Stimulated activated CD8-positive, alpha-beta memory T cell treated with anti-CD3 and anti-CD28 coated beads, Interleukin-7, amount 100 ng/mL, for 4 hours (primary cell): ENCODE measurements at regions not wholly inside any gene's neighbourhood (a gene's known extent, or its start where the extent isn't known, plus 50 kb on each side); places are given as distances from the start of the nearest gene placed in this dataset.

Source experiments
- DNase-seq, 2 donors: peaks; one replicate each; pipeline ENCODE4 v3.0.0-alpha.2; 2020; ENCODE audit warnings: low read depth in 2 of 2

DNA sequence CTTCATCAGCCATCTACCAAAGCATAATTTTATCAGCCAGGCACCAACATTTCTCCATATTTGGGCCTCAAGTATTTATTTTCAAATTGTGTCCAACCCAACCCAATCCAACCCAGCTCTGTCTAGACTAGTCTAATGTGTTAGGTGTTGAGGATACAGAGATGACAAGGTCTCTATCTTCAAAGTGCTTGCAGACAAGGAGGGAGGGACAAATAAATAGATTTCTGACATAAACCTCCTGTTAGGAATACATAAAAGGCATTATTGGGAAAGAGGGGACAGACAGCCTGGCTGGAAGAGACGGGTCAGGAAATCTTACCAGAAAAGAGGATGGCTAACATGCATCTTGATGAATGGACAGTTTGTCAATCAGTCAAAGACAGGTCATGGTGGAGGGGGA lies 115.4 kb upstream of the RPS6KA3 start:
- no peak for DNase-seq

- no peak for DNase-seq
Observed at GRCh38 chrX:20378233-20378920, 111.7 kb upstream of the RPS6KA3 start.

DNA sequence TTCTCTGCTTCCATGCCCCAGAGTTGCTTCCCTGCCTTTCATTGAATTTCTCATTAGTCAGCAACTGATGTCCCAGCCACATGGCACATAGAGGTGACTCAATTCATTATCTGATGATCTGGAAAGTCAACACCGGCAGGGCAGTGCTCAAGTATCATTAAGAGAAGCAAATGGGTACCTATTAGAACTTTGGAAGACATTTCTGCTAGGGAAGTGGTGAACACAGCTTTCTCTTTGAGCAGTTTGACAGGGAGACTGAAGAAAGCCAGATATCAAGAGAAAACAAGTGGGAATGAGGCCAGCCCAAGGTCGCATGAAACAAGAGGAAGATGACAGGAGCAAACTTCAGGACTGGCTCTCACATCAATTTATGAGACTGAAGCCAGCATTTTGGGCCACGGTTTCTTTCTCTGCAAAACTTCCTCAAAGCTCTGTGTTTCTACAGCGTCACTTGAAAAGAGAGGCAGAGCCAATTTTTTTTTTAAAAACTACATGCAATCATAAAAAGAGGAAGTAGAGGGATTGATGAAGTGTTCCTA lies 108.3 kb upstream of the RPS6KA3 start:
- DNase-seq, result no peak

DNA sequence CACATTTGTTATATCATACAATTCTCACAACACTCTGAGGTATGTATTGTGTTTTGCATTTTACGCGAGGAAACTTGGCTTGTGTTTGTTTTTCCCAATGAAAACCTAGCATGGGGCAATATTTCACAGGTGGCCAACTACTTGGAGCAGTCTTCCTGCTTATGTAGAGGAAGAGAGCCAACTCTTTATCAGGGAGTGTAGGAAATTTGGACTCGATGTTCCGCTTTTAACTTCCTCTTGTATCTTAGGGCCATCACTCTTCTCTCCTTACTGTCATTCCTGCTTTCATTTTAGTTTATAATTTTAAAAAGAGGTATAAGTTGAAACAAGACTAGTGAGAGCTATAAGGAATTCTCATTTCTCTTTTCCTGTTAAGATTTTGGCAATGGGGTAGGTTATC lies 107.7 kb upstream of the RPS6KA3 start:
- no peak for DNase-seq

DNA sequence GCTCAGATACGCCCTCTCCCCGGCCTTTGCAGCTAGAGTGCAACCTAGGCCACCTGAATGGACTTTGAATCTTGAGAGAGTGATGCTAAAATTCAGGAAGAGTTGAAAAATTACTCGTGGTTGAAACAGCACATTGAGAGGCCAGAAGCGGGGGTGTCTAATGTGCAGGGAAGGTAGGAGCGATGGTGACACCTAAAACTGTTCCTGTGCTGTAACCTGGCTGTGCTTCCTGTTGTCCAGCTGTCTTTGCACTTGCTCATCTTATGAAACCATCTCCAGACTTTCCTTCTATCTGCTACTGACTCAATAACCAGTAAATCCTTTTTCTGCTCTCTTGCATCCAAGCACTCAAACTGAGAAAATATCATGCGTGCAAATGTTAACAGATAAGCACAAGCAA lies 106.4 kb upstream of the RPS6KA3 start:
- DNase-seq, result no peak

GRCh38 chrX:20372533-20372932 lies 105.8 kb upstream of the RPS6KA3 start:
- DNase-seq, result no peak

DNA sequence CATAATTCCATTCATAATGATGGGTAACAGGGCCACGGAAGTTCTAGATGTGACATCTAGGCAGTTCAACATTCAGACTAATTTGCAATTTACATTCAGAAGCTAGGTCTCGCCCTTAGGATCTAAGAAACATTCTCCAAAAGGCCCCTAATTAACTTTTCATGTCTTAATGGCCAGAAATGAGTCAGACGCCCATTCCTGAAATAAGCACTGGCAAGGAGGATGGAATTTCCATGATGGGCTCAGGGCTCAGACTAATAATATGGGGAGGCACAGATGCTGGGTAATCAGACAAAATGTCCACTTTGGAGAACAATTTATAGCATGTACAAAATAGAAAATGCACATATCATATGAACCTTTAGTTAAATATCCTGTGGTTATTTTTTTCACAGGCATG lies 102.8 kb upstream of the RPS6KA3 start:
- no peak for DNase-seq

DNA sequence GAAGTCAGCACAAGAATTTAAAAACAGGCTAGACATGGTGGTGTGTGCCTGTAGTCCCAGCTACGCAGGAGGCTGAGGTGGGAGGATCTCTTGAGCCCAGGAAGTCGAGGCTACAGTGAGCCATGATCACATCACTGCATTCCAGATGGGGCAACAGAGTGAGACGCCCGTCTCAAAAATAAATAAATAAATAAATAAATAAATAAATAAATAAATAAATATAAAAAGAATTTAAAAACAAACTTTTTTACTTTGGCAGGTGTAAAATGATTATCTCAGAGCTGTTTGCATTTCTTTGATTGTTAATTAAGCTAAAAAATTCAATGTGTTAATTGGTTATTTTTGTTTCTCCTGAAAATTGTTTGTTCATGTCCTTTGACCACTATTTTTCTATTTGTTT lies 97.5 kb upstream of the RPS6KA3 start:
- DNase-seq, result no peak

- DNase-seq, result no peak
Observed at GRCh38 chrX:20363275-20363674, 96.6 kb upstream of the RPS6KA3 start.

- no peak for DNase-seq
Observed at GRCh38 chrX:20362268-20363267, 95.9 kb upstream of the RPS6KA3 start.

GRCh38 chrX:20361890-20362262 lies 95.2 kb upstream of the RPS6KA3 start:
- DNase-seq, result no peak

- DNase-seq, result no peak
Observed at GRCh38 chrX:20361081-20361889, 94.6 kb upstream of the RPS6KA3 start.

- DNase-seq, result no peak
Observed at GRCh38 chrX:20355187-20355586, 88.5 kb upstream of the RPS6KA3 start.

DNA sequence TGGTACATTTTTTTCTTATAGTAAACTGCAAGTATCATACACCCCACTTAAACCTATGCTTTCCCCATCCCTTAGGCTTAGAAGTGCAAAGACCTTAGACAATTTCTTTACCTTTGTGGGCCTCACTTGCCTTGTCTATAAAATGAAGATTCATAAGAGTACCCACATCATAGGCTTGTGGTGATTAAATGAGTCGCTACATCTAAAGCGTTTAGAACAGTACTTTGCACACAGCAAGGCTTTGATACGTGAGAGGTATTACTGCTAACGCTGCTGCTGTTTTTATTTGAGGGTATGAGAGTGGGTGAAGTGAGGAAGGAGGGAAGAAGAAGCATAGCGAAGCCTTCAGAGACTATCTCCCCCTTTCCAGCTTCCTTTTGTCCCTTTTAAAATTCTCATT lies 87.8 kb upstream of the RPS6KA3 start:
- DNase-seq, result no peak

- no peak for DNase-seq
Observed at GRCh38 chrX:20352935-20353336, 86.2 kb upstream of the RPS6KA3 start.

GRCh38 chrX:20352504-20352903 lies 85.8 kb upstream of the RPS6KA3 start:
- no peak for DNase-seq

- DNase-seq, result no peak
Observed at GRCh38 chrX:20350596-20350995, 83.9 kb upstream of the RPS6KA3 start.

DNA sequence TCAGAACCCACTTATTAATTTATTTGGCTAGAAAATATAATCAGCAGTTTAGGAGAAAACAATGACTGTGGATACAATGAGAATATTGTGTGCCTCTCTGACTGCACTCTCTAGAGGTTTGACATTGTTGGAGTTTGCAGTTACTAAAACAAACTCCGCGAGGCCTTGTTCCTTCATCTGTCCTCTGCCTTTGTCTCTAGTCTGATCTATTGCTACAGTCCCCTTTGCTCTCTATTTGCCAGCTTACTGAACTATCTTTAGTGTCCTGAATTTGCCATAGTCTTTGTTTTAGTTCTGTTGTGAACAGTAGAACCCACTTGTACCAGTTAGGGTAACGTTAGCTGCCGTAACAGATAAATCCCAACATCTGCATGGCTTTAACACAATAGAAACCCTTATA lies 81.4 kb upstream of the RPS6KA3 start:
- DNase-seq, result no peak

DNA sequence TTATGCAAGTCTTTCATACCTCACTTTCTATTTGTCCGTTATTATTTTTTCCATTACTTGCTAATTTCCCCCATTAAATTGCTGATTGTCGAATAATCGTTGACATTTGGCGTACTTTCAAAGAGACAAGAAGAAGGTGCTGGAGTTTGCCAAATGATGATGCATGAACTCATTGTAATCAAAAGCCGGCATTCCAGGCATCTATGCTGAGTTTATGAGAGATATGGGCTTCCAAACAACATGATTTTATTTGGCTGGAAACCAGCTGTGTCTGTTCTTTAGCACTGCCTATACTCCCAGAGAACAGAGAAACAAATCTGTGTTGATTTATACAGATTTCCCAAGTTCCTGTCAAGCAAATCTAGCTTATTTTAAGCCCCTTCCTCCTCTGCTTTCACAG lies 80.8 kb upstream of the RPS6KA3 start:
- no peak for DNase-seq

DNA sequence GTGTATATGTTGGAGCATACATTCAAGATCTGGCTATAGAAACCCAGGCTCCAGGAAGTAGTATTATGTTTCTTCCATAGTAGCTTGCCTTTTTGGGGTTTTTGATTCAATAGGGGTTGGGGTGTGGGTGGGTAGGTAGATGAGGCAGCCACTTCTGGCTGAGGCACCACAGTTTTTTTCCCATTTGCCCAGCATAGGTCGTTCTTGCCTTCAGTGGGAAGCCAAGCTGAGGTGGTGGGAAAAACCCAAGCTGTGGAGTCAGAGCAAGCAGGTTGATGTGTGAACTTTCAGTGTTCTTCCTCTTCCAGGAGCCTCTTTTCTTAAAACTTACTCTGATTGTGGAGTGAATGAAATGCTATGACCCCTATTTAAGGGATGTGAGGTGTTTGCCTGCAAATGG lies 67.0 kb upstream of the RPS6KA3 start:
- DNase-seq, result no peak

- DNase-seq, result no peak
Observed at GRCh38 chrX:20330545-20330944, 63.8 kb upstream of the RPS6KA3 start.

- DNase-seq, result no peak
Observed at GRCh38 chrX:20329435-20329834, 62.7 kb upstream of the RPS6KA3 start.
